ENCODE measurements at regions not wholly inside any gene's neighbourhood (a gene's known extent, or its start where the extent isn't known, plus 50 kb on each side); places are given as distances from the start of the nearest gene placed in this dataset.

DNA sequence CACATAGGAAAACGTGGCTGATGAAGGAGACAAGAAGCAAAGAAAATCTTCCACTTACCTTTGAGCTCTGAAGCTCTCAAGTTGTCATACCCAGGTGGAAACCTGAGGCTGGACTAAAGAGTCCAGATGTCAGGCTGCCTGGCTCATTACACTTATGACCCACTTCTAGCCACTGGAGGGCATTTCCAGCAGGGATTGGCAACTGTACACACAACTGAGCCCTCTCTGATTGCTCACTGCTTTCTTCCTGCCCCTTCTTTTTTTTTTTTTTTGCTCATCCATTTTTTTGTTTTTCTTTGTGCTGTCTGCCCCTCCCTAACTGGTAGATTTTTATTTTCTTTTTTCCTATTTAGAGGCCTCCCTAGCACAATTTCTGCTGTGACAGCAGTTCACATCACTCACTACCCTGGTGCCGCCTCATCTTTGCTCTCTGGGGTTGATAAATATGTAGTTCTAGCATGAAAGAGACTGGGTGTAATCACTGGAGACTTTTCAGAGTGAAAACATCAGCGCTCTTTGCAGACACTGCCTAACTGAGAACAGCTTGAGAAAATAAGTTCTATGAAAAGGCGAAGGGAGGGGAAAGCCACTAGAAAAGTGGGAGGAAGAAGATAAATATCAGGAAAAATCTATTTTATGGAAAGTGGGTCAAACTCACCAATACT, 334.5 kb downstream of the NUF2 start:
- no peak overlapping the region for H3K4me3 ChIP-seq
- WGBS (ENCODE audit: insufficient coverage, low coverage, low lambda C conversion rate, missing lambda C conversion rate) = 47% methylated on average over 4 of the region's 4 CpGs
- no peaks in the 10 kb centered on the region for H3K4me1 ChIP-seq
- no peaks in the 10 kb centered on the region for H3K9me3 ChIP-seq
- H3K36me3 ChIP-seq = no peaks in the 10 kb centered on the region
- TF ChIP-seq POLR2A (IDR thresholded peaks at IDR 0.05) = no peak
- TF ChIP-seq, protein P1, sequence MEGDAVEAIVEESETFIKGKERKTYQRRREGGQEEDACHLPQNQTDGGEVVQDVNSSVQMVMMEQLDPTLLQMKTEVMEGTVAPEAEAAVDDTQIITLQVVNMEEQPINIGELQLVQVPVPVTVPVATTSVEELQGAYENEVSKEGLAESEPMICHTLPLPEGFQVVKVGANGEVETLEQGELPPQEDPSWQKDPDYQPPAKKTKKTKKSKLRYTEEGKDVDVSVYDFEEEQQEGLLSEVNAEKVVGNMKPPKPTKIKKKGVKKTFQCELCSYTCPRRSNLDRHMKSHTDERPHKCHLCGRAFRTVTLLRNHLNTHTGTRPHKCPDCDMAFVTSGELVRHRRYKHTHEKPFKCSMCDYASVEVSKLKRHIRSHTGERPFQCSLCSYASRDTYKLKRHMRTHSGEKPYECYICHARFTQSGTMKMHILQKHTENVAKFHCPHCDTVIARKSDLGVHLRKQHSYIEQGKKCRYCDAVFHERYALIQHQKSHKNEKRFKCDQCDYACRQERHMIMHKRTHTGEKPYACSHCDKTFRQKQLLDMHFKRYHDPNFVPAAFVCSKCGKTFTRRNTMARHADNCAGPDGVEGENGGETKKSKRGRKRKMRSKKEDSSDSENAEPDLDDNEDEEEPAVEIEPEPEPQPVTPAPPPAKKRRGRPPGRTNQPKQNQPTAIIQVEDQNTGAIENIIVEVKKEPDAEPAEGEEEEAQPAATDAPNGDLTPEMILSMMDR (IDR thresholded peaks at IDR 0.05) = no peak
- intact Hi-C loops (cut with DNase I) = no loop called here
- H3K27me3 ChIP-seq = no peaks in the 10 kb centered on the region
- ATAC-seq (no peak), DNase-seq (no peak)
- no peak overlapping the region for H3K27ac ChIP-seq

DNA sequence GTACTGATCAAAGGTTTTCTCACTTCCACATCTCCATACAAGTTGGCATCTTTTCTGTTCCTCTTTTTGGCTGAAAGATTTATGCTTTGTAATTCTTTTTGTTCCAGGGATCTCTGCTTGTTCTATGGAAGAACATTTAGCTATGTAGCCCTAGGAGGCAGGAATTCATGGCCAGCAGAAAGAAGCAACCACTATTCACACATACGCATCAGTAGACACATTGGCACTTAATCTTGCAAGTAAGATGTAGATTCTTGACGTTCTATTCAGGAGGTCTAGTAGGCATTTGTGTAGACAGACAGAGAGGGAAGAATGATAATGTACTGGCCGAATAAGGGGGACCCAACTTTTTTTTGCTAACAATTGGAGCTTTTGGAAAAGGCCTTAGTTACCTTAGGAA, 336.0 kb downstream of the NUF2 start:
- Histone ChIP-seq H3K9me3 (no peaks in the 10 kb centered on the region), H3K36me3 (no peaks in the 10 kb centered on the region), H3K27ac (no peak overlapping the region), H3K27me3 (no peaks in the 10 kb centered on the region), H3K4me3 (no peak overlapping the region), H3K4me1 (no peaks in the 10 kb centered on the region)
- DNase-seq (no peak), ATAC-seq (no peak)
- TF ChIP-seq, protein P1 (IDR thresholded peaks at IDR 0.05) = no peak
- no peak for TF ChIP-seq POLR2A (IDR thresholded peaks at IDR 0.05)
- intact Hi-C loops (cut with DNase I) = no loop called here
- WGBS (ENCODE audit: insufficient coverage, low coverage, low lambda C conversion rate, missing lambda C conversion rate) = 56% methylated on average over 3 of the region's 3 CpGs

DNA sequence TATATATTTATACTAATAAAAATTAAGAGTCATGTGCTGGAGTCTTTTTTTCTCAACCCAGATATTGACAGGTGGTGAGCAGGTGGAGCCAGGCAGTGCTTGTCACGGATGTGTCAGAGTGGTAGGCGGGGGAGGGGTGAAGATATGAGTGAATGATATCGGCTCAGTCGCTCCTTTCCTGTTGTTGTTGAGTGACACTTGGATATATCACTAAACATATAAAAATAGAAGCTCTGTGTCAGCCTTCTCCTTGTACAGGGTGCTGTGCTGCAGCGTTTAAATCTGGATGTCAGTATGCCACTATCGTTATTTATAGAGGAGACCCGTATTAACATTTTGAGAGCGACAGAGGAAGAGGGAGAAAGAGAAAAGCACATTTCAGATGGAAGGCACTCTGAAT, 339.6 kb downstream of the NUF2 start:
- WGBS (ENCODE audit: insufficient coverage, low coverage, low lambda C conversion rate, missing lambda C conversion rate) = 53% methylated on average over 8 of the region's 8 CpGs
- H3K27ac ChIP-seq = no peak overlapping the region

DNA sequence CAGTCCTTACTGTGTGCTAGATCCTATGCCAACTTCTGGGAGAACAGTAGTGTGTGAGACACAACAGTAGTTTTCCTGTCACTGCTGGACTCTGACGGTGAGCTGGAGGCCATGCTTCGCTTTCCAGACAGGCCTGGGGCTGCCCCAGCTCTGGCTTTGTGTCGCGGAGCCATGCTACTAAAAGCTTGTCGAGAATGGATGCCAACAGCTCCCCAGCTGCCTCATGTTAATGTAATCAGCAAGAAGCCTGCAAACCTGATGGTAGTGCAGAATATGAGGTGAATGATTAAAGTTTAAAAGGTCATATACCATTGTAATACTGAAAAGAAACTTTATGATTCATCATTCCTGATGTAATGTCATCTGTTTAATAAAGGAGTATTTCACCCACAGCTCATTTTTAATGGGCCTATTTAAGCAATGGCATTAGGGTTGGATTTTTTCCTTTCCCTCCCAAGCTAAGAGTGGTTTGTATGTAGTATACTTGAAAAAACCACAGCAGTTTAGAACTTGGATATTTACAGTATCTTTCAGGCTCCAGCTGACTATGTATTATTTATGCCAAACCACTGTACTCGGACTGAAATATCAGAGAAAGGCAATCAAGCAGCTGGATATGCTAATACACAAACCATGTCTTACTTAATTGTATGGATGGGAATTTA, 343.0 kb downstream of the NUF2 start:
- Histone ChIP-seq H3K4me1 (no peaks in the 10 kb centered on the region), H3K4me3 (no peak overlapping the region), H3K36me3 (no peaks in the 10 kb centered on the region), H3K9me3 (no peaks in the 10 kb centered on the region), H3K27me3 (no peaks in the 10 kb centered on the region), H3K27ac (no peak overlapping the region)
- TF ChIP-seq POLR2A (IDR thresholded peaks at IDR 0.05) = no peak
- TF ChIP-seq, protein P1 (IDR thresholded peaks at IDR 0.05) = no peak
- intact Hi-C loops (cut with DNase I) = no loop called here
- WGBS (ENCODE audit: insufficient coverage, low coverage, low lambda C conversion rate, missing lambda C conversion rate) = 75% methylated on average over 3 of the region's 6 CpGs
- ATAC-seq (no peak), DNase-seq (no peak)

More for the DNA sequence above, 339.6 kb downstream of the NUF2 start:
- ATAC-seq (no peak), DNase-seq (no peak)
- intact Hi-C loops (cut with DNase I) = no loop called here
- Histone ChIP-seq H3K4me1 (no peaks in the 10 kb centered on the region), H3K27me3 (no peaks in the 10 kb centered on the region), H3K36me3 (no peaks in the 10 kb centered on the region), H3K4me3 (no peak overlapping the region), H3K9me3 (no peaks in the 10 kb centered on the region)
- TF ChIP-seq POLR2A (IDR thresholded peaks at IDR 0.05) = no peak
- TF ChIP-seq, protein P1 (IDR thresholded peaks at IDR 0.05) = no peak

Data from right lobe of liver (tissue), 6 donors.